Right kidney (tissue), 1 donor: ENCODE measurements at regions not wholly inside any gene's neighbourhood (a gene's known extent, or its start where the extent isn't known, plus 50 kb on each side); places are given as distances from the start of the nearest gene placed in this dataset.

ENCODE experiments used
- DNase-seq: peaks from one replicate; pipeline ENCODE4 v3.0.0-alpha.2; 2016

- DNase-seq = no peak
Measured at GRCh38 chr20:40218316-40218969, 470.6 kb downstream of the MAFB start.

- DNase-seq = no peak
Measured at GRCh38 chr20:40207655-40208054, 481.4 kb downstream of the MAFB start.

GRCh38 chr20:40205971-40206370 lies 483.1 kb downstream of the MAFB start:
- DNase-seq = no peak

- no peak for DNase-seq
Measured at GRCh38 chr20:40203032-40203431, 486.0 kb downstream of the MAFB start.

- DNase-seq = no peak
Measured at GRCh38 chr20:40197691-40198090, 491.3 kb downstream of the MAFB start.

GRCh38 chr20:40196846-40197436 lies 492.1 kb downstream of the MAFB start:
- no peak for DNase-seq

GRCh38 chr20:40195742-40196141 lies 493.3 kb downstream of the MAFB start:
- no peak for DNase-seq

GRCh38 chr20:40192529-40192928 lies 496.5 kb downstream of the MAFB start:
- no peak for DNase-seq

GRCh38 chr20:40192081-40192480 lies 497.0 kb downstream of the MAFB start:
- DNase-seq = no peak

- no peak for DNase-seq
Measured at GRCh38 chr20:40191573-40191972, 497.5 kb downstream of the MAFB start.

- no peak for DNase-seq
Measured at GRCh38 chr20:40189621-40190020, 499.4 kb downstream of the MAFB start.

- DNase-seq = no peak
Measured at GRCh38 chr20:40188319-40188718, 500.7 kb downstream of the MAFB start.

- DNase-seq = no peak
Measured at GRCh38 chr20:40186826-40187225, 502.2 kb downstream of the MAFB start.

- no peak for DNase-seq
Measured at GRCh38 chr20:40181676-40182075, 507.4 kb downstream of the MAFB start.

- no peak for DNase-seq
Measured at GRCh38 chr20:40176098-40176841, 512.8 kb downstream of the MAFB start.

- DNase-seq = no peak
Measured at GRCh38 chr20:40175296-40175695, 513.7 kb downstream of the MAFB start.

GRCh38 chr20:40173872-40174271 lies 515.2 kb downstream of the MAFB start:
- DNase-seq = no peak

- no peak for DNase-seq
Measured at GRCh38 chr20:40168981-40169620, 519.9 kb downstream of the MAFB start.

- no peak for DNase-seq
Measured at GRCh38 chr20:40161391-40161790, 527.6 kb downstream of the MAFB start.

GRCh38 chr20:40160097-40160550 lies 528.9 kb downstream of the MAFB start:
- no peak for DNase-seq

GRCh38 chr20:40159276-40159675 lies 529.8 kb downstream of the MAFB start:
- DNase-seq = no peak

GRCh38 chr20:40156600-40157317 lies 532.3 kb downstream of the MAFB start:
- DNase-seq = no peak
